ENCODE measurements at regions not wholly inside any gene's neighbourhood (a gene's known extent, or its start where the extent isn't known, plus 50 kb on each side); places are given as distances from the start of the nearest gene placed in this dataset.

DNA sequence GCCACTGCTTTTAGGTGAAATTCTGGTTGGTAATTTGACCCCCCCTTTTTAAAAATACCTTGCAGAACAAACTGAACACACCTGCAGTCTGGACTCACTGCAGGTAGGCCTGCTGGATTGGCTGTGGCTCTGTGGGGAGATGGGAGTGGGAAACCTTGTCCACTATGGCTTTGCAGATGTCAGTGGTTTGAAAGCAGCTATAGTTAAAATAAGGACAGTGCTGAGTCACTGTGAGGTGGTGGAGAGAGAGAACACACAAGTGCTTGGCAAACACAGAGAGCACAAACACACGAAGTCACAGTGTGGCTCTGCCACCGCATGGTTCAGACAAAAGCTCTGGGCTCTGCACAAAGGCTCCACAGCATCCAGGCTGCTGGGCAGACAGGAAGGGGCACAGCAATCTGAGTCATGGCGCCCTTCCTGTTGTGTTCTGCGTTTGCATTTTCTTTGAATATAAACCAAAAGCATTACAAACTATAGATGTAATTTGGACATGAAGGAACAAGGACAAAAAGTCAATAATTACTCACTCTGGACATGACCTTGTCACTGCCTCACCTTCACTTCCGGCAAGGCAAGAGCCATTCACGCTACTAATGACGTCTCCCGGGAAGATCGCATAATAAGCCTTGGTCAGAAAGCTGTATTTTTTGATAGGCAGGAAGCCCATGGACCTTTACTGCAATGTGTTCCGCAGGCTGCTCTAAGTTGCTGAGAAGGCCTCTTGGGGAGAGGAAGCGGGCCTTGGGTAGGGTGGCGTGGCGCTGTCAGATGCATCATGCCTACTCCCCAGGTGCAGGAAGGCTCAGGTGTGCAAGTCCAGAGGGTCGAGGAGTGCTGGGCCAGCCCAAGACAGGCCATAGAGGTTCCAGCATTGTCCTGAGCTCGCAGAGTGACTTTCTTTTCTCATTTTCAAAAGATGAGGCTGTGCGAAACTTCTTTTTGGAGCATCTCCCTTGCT lies 60.1 kb upstream of the MED9 start:
- no peak for DNase-seq

DNA sequence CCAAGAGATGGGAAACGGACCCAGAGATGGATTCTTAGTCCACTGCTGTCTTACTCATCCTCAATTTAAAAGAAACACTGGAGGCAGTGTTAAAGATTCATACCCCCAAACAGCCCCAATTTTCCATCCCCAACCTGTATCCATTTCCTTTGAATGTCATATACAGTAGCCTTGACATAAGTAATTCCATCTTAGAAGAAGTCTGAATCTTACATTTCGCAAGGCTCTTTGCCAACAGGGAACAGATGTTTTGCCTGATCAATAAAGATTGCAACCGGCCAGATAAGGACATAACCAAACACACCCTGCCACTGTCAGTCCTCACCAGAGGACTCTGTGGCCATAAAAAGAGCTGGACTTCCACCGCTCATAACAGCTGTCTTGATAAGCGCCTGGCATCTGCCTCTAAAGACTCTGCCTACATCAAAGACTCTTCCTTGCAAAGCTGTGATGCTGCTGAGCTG lies 59.0 kb upstream of the MED9 start:
- no peak for DNase-seq

DNA sequence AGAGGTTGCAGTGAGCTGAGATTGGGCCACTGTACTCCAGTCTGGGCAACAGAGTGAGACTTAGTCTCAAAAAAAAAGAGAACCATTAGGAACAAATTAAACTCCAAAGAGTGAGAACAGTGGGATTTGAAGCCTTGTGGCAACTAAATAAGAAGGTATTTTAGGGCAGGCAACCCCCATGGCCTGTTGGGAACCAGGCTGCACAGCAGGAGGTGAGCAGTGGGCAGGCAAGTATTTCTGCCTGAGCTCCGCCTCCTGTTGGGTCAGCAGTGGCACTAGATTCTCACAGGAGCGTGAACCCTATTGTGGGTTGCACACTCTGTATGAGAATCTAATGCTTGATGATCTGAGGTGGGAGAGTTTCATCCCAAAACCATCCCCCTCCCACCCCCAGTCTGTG lies 57.6 kb upstream of the MED9 start:
- DNase-seq, result no peak

DNA sequence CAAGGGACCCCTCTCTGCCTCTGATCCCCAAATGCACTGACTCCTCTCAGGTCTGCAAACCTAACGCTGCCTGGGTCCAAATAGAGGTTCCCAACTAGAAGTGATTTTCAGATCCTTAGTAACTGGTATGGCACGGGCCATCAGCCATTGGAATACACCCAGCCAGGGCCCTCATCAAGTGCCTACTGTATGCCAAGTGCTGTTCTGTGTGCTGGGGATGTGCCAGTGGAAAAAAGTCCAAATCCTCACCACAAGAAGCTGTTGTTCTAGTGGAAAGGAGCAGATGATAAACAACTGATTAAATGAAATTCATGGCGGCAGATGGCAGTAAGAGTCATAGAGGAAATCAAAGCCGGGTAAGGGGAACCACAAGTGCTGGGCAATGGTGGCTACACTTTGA lies 57.2 kb upstream of the MED9 start:
- DNase-seq, result no peak

DNA sequence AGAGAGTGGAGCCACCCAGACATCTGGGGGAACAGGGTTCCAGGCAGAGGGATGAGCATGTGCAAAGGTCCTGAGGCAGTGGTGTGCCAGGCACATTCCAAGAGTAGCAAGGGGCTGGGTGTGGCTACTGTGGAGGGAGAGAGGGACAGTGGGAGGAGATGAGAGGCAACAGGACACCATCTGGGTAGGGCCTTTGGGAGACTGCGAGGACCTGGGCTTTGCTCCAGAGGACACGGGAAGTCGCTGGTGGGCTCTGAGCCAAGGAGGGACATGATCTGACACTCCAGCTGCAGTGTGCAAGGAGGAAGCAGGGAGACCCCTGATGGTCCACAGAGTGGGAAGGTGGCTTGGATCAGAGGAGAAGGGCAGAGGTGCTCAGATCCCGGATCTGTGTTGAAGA lies 56.7 kb upstream of the MED9 start:
- no peak for DNase-seq

DNA sequence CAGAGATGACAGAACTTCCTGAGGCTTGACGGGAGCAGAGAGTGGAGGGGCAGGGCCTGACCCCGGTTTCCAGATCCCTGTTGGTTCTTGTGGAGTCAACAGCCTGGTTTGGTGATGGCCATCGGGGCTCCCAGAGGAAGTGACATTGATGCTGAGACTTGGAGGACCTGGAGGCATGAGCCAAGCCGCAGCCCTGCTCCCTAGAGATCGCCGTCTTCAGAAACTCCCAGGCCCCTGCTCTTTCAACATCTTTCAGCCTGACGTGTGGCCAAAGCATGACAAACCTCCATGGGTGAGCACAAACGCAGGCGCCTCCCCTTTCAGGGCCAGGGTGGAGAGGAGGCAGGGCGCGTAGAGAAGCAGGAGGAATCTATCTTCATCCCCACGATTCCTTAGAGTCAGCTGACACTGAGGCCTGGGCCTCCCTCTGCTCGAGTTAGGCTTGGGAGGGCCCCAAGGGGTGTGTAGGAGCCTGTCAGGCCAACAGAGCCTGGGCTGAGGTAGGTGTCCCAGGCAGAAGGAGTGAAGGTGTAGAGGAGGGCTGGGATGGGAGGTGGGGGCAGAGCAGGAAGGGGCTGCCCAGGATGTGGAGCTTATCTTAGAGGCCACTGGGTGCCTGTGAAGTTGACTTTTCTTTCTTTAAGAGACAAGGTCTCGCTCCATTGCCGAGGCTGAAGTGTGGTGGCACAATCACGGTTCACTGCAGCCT lies 56.1 kb upstream of the MED9 start:
- DNase-seq, result no peak

DNA sequence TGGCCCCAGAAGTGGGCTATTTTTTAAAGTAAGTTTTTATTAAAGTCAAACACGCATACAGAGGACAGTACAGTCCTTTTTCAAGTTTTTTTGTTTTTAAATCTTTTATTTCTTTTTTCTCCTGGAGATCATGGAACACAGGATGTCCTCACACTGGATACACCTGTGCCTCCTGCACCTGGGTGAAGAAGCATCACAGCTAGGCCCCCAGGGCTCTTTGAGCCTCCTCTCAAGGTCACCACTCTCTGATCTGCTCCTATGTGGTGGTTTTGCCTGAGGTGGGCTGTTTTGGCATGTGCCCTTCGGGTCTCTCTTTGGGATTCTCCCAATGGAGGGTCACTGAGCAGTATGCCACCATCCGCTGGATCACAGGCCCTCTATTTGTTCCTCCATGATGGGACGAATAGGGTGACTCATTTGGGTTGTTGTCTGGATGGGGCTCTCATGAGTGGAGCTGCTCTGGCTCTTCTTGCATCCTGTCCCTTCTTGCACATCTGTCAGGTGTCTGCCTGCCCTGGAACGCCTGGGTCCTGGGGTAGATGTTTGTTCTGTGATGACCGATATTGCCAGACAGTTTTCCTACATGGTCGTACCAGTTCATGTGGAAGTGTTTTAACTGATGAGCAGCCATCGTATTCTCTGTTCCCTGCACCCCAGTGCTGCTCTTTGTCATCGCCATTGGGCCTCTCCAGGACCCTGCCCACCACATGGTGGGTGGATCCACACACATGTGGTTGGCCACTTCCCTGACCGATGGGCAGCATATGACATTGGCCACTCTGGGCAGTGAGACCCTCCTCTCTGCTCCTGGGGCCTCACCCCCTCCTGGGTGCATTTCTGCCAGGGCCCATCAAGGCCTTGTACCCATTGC lies 55.2 kb upstream of the MED9 start:
- DNase-seq, result no peak

DNA sequence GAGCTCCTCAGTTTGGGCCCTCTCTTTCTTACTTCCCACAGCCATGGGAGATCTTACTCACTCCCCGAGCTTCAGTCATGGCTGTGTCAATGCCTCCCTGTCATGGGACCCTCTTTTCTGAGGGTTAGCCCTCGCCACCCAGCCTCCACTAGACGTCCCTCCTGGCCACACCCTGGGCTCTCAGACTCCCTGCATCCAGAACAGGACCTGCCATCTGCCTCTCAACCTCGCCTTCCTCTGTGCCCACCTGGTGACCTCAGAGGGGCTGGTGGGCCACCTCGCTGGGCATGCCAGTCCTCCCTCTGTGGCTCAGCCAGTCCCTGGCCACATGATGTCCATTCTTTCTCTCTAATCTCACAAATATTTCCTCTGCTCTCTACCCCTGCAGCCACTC lies 54.6 kb upstream of the MED9 start:
- no peak for DNase-seq

DNA sequence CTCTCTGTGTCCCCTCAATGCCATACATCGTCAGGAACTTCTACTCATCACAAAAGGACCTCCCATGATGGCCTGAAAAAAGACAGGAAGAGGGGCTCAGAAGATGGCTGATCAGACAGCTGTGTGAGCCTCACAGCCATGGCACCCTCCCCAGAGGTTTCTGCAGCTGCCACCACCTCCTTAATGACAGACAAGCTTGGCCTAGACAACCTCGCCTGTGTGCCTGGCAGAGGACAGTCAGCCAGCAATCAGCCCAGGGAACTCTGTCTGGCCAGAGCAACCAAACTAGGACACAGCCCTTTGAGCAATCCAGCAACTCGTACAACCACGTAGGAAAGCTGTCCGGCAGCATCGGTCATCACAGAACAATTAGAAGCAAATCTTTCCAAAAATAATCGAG lies 54.2 kb upstream of the MED9 start:
- DNase-seq, result no peak

DNA sequence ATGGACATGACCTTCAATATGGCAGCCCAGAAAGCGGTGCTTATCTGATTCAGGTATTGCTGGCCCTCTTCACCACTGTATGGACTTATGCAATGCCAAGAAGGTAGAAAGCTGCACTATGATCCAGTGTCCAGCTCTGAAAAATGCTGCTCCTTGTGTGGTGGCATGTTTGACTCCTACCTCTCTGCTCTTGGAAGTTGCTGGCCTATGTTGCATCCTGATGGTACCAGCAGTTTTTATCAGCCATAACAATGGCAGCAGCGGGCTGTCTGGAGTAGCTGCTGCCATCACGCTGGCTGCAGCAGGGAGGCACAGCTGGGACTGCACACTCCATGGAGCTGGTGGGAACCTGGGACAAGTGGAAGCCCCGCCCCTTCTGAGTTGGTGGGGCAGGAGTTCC lies 53.1 kb upstream of the MED9 start:
- no peak for DNase-seq

DNA sequence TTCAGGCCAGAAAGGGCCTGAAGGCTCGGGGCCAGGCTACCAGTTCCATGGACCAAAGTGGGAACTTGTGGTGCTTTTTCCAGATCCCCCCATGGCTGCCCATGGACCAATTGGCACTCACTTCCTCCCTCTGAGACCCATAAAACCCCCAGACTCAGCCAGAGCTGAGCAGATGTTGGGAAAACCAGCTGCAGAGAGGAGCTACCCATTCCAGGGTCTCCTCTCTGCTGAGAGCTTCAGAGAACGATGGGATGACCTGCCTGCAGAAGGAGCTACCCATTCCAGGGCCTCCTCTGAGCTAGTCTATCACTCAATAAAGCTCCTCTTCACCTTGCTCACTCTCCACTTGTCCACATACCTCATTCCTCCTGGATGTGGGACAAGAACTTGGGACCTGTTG lies 52.2 kb upstream of the MED9 start:
- no peak for DNase-seq

DNA sequence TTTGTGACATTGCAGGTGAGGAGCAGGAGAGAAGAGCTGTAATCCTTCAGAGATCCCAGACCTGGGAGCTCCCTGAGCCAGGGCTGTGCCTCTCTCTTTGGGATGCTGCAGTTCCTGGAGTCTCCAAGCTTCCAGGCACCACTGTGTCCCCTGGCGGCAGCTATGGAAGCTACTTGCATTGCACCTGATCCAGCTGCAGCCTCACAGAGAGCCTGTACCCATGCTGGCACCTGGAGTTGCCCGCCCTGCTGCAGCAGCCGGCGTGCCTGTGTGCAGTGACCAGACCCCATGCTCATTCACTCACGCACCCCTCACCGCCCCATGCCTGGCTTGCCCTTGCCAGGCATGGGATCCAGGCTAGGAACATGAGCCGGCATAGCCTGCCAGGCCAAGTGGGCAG lies 51.8 kb upstream of the MED9 start:
- DNase-seq, result no peak

DNA sequence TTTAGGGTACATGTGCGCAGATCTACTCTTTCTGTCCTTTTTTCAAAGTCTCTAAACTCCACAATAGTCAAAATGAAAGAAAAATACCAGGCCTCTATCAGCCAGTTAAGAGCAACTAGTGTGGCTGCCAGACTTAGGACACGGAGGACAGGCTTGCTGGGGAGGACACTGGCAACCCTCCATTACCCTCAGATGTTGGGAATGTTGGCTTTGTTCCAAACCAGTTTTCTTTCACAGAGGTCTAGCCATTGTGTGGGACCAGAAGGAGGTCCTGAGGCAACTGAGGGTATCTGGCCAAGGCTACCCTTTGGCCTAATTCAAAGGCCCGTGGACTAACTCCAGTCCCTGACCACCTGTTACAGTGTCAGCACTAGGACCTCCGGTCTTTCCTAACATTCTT lies 51.2 kb upstream of the MED9 start:
- DNase-seq, result no peak

DNA sequence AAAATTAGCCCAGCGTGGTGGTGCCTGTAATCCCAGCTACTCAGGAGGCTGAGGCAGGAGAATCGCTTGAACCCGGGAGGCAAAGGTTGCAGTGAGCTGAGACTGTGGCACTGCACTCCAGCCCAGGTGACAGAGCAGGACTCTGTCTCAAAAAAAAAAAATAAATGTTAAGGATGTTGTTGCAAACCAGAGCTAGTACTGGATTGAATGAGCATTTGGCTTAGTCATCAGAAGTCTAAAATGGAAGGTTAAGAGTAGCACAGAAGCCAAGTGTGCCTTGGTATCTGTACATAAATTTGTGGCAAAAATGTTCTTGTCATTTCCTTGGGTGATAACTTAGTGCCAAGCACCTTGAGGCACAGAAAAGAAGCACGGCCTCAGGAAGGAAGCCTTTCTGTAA lies 50.6 kb upstream of the MED9 start:
- no peak for DNase-seq
